Stimulated activated CD4-positive, alpha-beta T cell treated with anti-CD3 and anti-CD28 coated beads, Interleukin-1b, Interleukin-23, amount 100 ng/mL, for 24 hours (primary cell): ENCODE measurements at regions not wholly inside any gene's neighbourhood (a gene's known extent, or its start where the extent isn't known, plus 50 kb on each side); places are given as distances from the start of the nearest gene placed in this dataset.

Experiments
- DNase-seq, 4 experiments: peaks; one replicate each; pipeline ENCODE4 v3.0.0-alpha.2; 2020; ENCODE audit warnings: low read depth in 4 of 4, low spot score in 1 of 4

- no peak for DNase-seq
Observed at GRCh38 chr17:15112846-15113617, 152.1 kb downstream of the PMP22 start.

- DNase-seq, result no peak
Observed at GRCh38 chr17:15109608-15110007, 155.5 kb downstream of the PMP22 start.

DNA sequence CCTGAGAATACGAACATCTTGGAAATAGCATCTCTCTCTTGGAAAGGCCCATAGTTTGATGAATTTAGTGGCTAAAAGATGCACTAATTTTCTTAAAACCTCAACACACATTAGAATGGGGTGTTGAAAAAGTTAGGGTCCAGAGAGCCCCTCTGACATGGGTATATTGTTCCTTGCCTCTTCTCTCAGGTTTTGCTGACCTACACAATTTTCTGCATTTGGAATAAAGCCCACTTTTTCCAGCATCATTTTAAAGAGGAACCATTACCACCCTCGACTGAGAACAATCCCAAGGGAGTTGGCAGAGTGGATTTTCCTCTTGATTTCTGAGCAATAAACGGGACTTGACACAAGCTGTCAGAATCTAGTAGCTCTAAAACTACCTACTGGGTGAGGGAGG lies 156.1 kb downstream of the PMP22 start:
- no peak for DNase-seq

GRCh38 chr17:15106540-15106939 lies 158.6 kb downstream of the PMP22 start:
- no peak for DNase-seq

DNA sequence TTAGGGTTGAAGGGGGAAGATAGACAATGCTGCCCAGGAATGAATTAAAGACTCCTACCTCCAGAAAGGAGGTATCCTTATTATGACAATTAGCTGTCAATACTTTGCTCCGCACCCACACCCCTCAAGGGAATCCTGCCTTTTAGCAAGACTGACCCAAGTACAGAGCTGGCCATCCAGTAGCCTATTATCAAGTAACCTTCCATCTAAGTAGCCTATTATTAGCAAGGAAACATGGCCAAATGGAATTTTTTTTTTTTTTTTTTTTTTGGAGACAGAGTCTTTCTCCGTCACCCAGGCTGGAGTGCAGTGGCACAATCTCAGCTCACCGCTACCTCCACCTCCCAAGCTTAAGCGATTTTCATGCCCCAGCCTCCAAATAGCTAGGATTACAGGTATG lies 161.3 kb downstream of the PMP22 start:
- no peak for DNase-seq

DNA sequence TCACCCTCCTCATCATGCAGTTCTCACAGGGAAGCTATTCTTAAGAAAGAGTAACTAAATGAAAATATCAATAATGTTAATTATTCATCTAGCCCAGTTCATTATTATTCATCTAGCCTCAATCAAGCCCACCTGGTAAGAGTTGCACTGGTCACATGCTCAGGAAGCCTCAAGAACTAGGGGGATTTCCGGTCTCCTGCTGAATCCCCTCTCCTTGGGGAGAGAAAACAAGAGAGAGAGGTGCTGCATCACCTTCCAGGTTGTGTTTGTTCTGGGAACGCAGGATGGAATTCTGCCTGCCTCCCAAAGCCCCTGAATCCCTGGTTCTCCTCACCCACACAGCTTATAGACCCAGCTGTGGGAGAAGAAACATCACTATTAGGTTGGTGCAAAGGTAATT lies 164.0 kb downstream of the PMP22 start:
- no peak for DNase-seq

GRCh38 chr17:15096511-15096910 lies 168.6 kb downstream of the PMP22 start:
- no peak for DNase-seq

DNA sequence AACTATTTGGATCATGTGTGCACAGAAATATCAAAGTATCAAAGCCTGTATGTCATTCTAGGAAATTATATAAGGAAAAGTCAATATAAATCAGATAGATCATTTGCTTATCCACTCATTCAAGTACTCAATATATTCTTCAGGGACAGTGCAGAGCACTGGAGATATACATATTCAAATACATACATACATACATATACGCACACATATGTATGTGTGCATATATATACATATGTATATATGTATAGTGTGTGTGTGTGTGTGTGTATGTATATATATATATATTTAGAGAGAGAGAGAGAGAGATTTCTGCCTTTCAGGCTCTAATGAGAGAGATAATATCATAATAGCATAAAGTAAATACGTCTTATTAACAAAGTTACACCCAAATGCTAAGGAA lies 169.2 kb downstream of the PMP22 start:
- DNase-seq, result no peak

DNA sequence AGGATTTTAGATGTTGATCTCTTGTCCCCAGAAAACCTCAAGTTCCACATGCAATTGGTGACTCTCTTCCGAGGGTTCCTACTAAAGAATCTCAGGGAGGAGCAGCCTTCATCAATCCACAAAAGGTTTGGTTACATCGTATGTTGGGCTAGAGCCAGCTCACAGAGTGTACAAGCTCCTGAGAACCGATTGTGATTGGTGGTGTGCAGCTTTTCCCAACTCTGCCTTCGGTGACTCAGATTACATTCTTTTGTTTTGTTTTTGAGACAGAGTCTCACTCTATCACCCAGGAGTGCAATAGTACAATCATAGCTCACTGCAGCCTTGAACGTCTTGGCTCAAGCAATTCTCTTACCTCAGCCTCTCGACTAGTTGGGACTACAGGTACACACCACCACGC lies 172.4 kb downstream of the PMP22 start:
- DNase-seq, result no peak

DNA sequence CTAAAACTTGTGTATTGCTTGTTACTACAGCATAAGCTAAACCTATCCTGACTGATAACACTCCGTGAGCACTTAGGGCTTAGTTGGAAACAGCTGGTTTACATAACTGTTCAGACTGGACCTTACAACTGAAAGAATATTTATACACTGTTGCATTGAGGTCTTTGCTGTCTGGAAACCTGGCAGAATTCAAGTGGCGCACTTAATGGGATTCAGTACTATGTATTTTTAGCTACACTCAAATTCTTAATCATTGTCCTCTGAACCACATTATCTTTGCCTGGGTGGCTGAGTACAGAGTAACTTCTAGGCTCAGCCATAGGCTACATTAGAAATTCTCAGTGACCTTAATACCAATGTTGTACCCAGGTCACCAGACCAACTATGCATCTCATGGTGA lies 172.9 kb downstream of the PMP22 start:
- no peak for DNase-seq

GRCh38 chr17:15091825-15092224 lies 173.3 kb downstream of the PMP22 start:
- DNase-seq, result no peak

DNA sequence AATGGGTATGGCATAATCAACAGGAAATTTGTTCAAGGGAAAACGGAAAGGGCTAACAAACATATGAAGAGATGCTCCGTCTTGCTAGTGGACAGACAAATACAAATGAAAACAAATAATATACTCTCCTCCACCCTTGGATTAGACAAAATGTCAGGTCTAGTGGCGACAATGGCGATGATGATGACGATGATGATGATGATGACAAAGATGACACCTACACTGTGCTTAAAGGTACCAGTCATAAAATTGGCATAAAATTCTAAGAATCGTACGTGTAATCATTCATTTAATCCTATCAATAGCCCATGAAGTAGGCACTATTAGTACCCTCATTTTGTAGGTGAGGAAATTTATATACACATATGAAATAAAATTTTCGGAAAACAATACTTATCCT lies 174.6 kb downstream of the PMP22 start:
- DNase-seq, result no peak

- DNase-seq, result no peak
Observed at GRCh38 chr17:15087946-15088345, 177.2 kb downstream of the PMP22 start.

DNA sequence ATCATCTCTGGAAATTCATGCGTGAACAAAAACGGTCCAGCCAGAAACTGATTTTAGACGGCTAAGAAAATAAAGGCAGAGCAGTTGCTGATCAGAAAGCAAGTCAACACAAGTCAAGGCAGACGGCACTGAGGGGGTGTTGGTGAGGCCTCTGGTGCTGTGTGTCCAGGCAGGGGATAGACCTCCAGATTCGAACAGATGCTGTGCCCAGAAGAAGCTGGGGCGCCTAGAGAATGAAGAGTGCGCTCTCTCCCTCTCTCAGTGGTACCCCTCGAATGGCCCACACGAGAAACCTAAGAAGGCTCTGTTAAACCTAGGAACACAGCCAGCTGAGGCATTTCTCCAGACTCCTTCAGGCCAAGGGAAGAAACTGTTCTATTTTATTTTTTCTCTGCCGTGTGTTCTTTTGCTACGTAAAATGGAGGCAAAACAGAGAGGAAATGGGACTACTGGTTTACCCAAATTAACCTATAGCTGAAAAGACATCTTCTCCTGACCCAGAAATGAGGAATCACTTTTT lies 178.3 kb downstream of the PMP22 start:
- DNase-seq, result no peak

GRCh38 chr17:15085890-15086677 lies 179.0 kb downstream of the PMP22 start:
- no peak for DNase-seq

GRCh38 chr17:15083225-15083624 lies 181.9 kb downstream of the PMP22 start:
- no peak for DNase-seq

DNA sequence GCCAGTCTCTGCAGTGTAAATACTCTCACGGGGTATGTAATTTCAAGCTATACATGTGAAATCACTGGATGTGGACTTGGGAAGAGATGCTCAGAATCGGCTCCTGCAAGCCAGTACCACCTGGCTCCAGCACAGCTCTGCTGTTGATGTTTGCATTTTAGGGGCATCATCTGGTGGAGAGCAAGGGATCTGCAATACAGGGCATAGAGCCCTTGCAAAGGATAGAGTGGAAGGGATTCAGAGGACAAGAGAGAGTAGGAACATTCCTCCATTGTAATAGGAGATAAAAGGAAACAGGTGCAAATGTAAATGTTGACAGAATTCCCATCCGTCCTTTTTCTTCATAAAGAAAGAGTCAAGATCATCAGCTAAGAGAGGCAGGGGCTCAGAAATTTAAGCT lies 184.1 kb downstream of the PMP22 start:
- DNase-seq, result no peak

DNA sequence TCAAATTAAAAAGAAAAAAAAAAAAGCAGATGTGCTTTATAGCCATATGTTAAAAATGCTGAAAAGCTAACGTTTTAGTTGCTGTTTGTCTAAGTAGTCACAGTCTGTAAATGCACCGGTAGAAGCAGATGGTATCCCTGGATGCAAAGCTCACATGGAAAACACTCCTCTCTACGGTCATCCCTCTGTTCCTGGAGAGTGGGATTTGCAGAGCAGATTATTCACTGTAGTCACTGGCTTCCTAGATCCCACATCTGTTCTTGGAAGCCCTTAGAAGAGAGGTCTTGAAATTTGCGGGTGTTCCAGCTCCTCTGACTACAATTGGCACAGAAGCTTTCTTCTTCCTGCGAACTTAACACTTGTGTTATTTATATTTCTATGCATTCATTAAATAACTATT lies 186.6 kb downstream of the PMP22 start:
- no peak for DNase-seq

DNA sequence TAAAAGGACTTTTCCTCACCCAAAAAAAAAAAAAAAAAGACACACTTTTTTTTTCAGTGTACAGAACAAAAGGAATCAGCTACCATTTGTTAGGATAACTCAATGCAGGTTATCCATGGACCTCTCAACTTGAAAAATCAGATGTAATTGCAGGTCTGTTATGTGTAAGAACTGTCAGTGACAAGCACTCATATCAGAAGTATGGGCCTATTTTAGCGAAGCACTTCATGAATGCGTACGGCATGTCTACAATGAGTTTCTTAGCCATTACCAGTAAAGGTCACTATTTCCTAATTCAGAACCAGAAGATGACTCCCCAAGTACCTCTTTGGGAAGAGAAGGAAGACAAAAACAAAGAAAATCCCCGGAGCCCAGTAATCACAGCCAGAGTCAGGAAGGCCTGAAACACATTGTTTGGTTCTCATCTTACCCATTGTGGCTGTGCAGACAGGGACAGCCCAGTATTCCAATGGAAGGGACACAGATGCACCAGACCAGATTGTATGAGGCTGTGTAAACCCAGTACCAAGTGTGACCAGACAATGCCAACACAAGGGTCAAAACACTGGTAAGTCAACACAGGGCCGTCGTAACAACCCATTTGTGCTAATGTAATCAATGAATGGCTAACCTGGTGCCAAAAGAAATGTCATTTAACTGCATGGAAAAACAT lies 188.0 kb downstream of the PMP22 start:
- no peak for DNase-seq

DNA sequence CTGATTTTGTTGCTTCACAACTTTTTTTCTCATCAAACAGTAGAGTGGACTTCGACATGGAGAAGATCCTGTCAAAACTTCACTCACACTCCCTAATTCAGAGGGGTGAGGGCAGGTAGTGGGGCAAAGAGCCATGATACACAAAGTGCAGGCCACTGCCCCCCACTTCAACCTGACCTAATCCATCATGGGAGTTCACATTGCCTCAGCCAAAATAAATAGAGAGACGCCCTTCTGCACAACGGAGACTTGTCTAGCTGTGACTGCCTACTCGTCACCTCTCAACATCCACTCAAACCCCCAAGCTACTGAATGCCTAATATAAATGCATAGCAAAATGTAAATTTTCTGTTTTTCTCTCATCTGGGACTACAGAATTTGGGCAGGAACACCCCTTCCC lies 213.2 kb downstream of the PMP22 start:
- DNase-seq, result no peak

- DNase-seq, result no peak
Observed at GRCh38 chr17:15049795-15050160, 215.3 kb downstream of the PMP22 start.
